ENCODE measurements at regions not wholly inside any gene's neighbourhood (a gene's known extent, or its start where the extent isn't known, plus 50 kb on each side); places are given as distances from the start of the nearest gene placed in this dataset.
A peak's percentile ranks its signal among the peaks of the same experiment; 100 is the strongest.

DNA sequence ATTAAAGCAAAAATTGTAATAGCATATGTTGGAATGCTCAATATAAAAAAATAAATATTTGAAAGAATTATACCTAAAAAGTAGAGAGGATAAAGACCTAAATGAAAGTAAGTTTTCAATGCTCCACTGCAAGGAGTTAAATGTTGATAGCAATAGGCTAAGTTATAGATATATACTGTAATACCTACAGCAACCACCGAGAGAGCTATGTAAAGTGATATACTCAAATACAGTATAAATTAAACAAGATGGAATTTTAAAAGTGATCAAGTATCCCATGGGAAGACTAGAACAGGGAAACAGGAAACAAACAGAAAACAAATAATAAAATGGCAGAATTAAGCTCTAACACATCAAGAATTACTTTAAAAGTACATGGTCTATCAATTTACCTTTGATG is 73.9 kb downstream of the CASP3 start:
- DNase-seq, result no peak

GRCh38 chr4:184574861-184575260 is 74.4 kb downstream of the CASP3 start:
- DNase-seq, result no peak

DNA sequence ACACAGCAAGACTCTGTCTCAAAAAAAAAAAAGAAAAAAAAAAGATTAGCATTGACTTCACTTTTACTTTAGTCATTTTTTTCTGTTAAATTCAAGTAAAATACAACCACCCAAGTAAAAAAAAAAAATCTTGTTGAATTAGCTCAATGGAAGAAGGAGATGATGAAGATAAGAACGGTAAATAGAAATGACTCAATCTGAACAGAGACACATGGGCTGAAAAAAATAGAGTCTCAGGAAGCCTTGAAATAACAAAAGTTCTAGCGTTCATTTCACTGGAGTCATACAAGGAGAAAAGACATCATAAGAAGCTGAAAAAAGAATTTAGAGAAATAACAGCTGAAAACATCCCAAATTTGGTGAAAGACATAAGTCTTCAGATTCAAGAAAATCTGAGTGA is 75.5 kb downstream of the CASP3 start:
- DNase-seq, result no peak

DNA sequence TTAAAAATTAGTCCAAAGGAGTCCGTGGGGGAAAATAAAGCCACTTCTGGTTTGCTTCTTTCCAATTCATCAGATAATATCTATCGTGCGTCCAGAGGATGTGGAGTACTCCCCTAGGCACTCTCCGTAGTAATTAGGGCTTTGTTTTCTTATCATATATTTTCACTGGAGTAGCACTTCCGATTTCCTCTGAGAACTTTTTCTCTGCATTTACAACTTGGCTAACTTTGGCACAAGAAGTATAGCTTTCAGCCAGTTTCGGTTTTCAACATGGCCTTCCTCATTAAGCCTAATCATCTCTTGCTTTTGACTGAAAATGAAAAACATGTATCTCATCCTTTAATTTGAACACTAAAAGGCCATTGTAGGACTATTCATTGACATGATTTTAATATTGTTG is 80.5 kb downstream of the CASP3 start:
- DNase-seq, result no peak

- DNase-seq, result no peak
These were observed 85.6 kb downstream of the CASP3 start for GRCh38 chr4:184563621-184564020.

DNA sequence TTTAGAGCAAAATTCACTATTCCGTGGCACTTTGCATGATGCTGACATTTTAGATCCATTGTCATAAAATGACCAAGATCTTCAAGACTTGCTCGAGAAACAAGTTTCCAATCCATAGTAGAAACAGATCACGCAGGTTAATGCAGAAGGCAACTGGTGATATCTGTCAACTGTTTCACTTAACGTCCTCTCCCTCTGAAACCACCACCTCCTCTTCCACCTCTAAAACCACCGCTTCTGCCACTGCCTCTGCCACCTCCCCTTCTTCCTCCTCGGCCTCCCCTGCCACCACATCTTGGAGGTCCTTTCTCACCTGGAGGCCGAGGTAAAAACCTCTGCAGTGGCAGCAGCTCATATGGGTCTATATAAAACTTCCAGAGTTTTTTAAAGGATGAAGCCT is 84.6 kb upstream of the IRF2 start:
- no peak for DNase-seq

- no peak for DNase-seq
These were observed 79.5 kb upstream of the IRF2 start for GRCh38 chr4:184553891-184554290.

DNA sequence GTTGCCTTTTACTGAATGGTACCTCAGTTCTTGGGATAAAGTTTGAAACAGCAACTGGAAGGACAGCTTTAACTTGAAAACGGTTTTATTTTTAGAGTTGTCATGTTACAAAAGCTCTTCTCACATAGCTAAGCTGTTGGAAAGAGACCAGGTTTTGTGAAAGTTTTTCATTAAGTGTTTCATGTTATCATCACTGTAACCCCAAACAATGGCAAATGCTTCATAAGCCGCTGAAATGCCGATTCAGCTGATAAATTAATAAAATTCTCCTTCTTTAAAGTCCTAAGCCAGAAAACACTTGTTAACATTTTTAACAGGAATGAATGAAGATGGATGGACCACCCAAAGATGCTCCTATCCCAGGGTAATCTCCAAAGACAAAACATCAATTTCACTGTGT is 76.1 kb upstream of the IRF2 start:
- no peak for DNase-seq

- DNase-seq, result no peak
These were observed 74.4 kb upstream of the IRF2 start for GRCh38 chr4:184548648-184549341.

GRCh38 chr4:184548316-184548647 is 73.9 kb upstream of the IRF2 start:
- DNase-seq, result no peak

GRCh38 chr4:184544788-184545409 is 70.5 kb upstream of the IRF2 start:
- no peak for DNase-seq

DNA sequence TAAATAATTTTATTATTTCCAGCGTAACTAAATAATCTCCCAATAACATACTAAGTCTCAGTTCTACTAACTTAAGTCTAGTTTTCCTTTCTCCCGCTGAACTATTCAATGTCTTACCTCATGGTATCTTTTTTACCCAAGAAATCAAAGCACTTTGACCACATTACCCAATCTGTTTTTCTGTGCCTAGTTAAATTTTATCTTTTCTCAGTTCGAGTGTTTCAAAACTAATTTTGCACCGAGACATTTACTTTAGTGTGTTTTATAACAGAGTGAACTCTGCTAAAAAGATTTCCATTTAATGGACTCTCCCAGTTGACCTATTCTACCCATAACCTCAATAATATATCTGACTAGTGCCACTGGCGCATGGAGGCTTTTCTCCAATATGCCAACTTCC is 67.6 kb upstream of the IRF2 start:
- no peak for DNase-seq

DNA sequence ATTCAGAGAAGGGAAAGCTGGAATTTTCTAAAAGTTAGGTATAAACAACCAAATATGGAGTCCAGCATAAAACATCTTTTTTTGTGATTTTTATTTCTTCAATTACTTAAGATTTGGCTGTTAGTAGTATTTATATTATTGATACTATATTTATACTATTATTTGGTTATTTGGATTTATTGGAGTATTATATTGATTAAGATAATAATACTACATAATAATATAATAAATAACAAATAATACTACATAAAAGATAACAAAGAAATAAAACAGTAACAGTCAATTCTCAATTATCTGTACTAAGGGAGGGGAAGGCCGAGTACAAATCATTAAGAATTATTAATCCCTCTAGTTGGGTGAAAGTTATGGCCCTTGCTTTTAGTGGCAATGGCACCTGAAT is 66.0 kb upstream of the IRF2 start:
- DNase-seq, result no peak

- DNase-seq, result no peak
These were observed 63.8 kb upstream of the IRF2 start for GRCh38 chr4:184538023-184538599.

DNA sequence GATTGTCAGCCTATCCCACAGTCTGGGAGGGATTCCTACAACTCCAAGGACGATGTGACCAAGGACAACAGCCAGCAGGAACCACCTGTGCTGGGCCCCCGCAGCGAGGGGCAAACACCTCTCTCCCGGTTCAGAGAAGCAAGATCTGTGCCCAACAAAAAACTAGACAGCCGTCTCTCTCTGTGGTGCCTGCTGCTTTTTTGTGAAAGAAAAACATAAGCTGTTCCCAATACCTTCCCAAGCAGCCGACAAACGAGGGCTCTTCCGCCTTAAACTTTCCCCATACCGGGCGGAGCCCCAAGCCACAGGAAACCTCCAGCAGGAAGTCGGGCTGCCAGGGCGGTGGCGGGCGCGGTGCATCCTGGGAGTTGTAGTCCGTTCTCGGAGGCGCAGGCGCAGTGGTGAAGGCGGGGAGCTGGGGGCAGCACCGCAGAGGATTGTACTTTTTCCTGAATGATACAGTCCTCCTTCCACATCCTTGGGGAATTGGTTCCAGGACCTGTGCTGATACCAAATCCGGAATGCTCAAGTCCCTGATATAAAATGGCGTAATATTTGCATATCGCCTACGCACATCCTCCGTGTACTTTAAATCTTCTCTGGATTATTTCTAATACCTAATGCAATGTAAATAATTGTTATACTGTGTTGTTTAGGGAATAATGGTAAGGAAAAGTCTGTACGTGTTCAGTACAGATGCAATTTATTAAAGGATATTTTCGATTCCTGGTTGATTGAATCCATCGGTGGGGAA is 63.1 kb upstream of the IRF2 start:
- DNase-seq, result peak; percentile 81

DNA sequence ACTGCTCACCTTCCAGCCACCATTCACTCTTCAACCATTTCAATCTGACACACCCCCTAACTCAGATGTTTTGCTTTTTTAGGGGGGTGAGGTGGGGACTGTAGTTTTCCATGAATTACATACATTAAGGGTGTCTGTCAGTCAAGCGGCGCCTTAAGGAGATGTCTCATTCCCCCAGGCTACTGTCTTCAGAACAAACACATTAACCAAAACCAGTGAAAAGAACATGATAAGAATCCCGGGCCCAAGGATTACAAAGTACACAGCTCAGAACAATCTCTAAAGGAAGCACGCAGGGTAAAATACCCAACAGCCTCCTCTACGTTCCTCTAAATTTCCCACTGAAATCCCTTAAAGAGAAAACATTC is 62.5 kb upstream of the IRF2 start:
- no peak for DNase-seq

DNA sequence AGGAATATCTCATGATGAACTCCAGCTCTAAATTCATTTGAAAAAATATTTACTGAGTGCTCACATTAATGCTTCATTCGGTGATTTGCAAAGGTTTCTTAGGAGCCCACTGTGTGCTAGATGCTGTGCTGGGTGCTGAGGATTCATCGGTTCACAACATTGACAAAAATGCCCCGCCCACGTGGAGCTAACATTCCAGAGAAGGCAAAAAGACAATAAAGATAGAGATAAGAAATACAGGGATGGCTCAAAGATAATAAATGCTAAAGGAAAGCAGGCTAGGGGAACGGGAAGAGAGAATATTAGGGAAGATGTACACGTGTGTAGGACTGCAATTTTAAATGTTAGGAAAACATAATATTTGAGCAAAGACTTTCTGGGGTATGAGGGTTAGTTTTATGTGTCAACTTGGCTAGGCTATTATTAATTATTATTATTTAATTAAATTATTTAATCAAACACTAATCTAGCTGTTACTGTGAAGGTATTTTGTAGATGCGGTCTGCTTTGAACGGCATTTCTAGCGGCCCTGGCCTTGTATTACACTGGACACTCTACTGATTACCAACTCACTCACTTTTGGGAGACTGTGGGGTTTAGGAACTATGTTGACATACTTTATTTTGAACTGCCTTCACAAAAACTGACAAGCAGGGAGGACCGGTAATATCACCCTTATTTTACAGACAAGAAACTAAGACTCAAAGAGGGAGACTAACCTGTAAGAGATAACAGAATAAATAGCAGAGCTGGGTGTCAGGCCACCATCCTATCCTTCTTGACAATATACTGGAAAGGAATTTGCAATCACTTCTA is 61.9 kb upstream of the IRF2 start:
- DNase-seq, result no peak

GRCh38 chr4:184534511-184535391 is 60.4 kb upstream of the IRF2 start:
- no peak for DNase-seq

GRCh38 chr4:184533908-184534307 is 59.6 kb upstream of the IRF2 start:
- no peak for DNase-seq

DNA sequence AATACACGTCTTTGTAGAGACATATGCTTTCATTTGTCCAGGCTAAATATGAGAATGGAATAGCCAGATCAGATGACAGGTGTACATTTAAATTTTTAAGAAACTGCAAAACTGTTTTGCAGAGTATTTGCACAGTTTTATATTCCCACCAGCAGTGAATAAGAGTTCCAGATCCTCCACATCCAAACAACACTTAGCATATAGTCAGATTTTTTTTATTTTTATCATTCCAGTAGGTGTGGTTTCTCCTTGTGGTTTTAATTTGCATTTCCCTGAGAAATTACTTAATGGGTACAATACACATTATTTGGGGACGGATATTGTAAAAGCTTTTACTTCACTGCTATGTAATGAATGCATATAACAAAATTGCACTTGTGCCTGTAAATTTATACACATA is 56.7 kb upstream of the IRF2 start:
- DNase-seq, result no peak

DNA sequence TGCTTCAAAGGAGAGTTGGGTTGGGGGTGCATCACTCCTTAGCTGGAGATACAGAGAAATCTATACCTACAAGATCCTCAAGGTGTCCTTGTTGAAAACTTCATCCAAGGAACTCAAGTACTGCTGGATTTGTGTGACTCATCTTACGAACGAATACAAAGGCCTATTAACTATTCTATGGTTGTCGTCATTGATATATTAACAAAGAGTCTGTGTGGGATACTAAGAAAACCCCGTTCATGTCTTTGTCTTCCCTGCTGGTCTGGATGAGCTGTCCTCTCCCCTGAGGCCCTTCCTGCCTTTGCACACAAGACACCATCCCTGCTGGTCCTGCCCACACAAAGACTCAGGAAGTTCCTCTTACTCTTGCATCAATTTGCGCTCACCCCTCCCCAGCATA is 54.9 kb upstream of the IRF2 start:
- no peak for DNase-seq

DNA sequence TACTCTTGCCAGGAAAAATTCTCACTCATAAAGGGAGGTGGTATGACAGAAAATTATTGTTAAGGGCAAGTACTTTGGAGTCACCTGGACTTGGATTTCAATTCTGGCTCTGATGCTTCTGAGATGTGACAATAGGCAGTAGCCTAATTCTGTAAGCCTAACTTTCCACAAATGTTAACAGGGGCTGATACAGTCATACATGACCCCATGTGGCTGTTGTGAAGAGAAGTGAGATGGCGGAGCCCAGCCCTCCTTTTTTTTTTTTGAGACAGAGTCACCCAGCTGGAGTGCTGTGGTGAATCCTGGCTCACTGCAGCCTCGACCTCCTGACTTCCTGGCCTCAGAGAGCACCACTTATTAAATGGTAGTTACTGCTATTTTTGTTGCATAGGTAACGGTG is 54.4 kb upstream of the IRF2 start:
- no peak for DNase-seq
